ENCODE measurements at regions not wholly inside any gene's neighbourhood (a gene's known extent, or its start where the extent isn't known, plus 50 kb on each side); places are given as distances from the start of the nearest gene placed in this dataset.

GRCh38 chr6:37105148-37106050 lies 64.6 kb upstream of the PIM1 start:
- TF ChIP-seq POU6F1 (CRISPR knock-in tag; IDR thresholded peaks at IDR 0.05; ENCODE audit: borderline replicate concordance, low read depth) (no peak), CSRNP3 (CRISPR knock-in tag; IDR thresholded peaks at IDR 0.05) (no peak), OSR1 (CRISPR knock-in tag; IDR thresholded peaks at IDR 0.05) (no peak), ARNTL (CRISPR knock-in tag; IDR thresholded peaks at IDR 0.05; ENCODE audit: borderline replicate concordance, low read depth) (no peak), TOX (CRISPR knock-in tag; IDR thresholded peaks at IDR 0.05; ENCODE audit: borderline replicate concordance) (no peak), TSHZ2 (CRISPR knock-in tag; IDR thresholded peaks at IDR 0.05) (no peak), ISL1 (CRISPR knock-in tag; IDR thresholded peaks at IDR 0.05) (no peak), CSDC2 (CRISPR knock-in tag; IDR thresholded peaks at IDR 0.05) (no peak)
- ATAC-seq: no peak

- TF ChIP-seq ZC3H10 (CRISPR knock-in tag; IDR thresholded peaks at IDR 0.05) (no peak), TSHZ2 (CRISPR knock-in tag; IDR thresholded peaks at IDR 0.05) (no peak), CSDC2 (CRISPR knock-in tag; IDR thresholded peaks at IDR 0.05) (no peak), ZNF565 (CRISPR knock-in tag; conservative IDR thresholded peaks at IDR 0.05; ENCODE audit: low read depth) (no peak), PATZ1 (CRISPR knock-in tag; IDR thresholded peaks at IDR 0.05; ENCODE audit: borderline replicate concordance) (no peak), ZFP3 (CRISPR knock-in tag; IDR thresholded peaks at IDR 0.05) (no peak), ESRRG (CRISPR knock-in tag; IDR thresholded peaks at IDR 0.05) (no peak), CREB5 (CRISPR knock-in tag; IDR thresholded peaks at IDR 0.05; ENCODE audit: low read depth) (no peak), SNAI2 (CRISPR knock-in tag; IDR thresholded peaks at IDR 0.05) (no peak), GLIS3 (CRISPR knock-in tag; IDR thresholded peaks at IDR 0.05) (no peak), ZFP30 (CRISPR knock-in tag; IDR thresholded peaks at IDR 0.05) (no peak), BACH2 (CRISPR knock-in tag; IDR thresholded peaks at IDR 0.05; ENCODE audit: borderline replicate concordance) (no peak), TCF4 (CRISPR knock-in tag; IDR thresholded peaks at IDR 0.05; ENCODE audit: borderline replicate concordance) (no peak), PPARA (CRISPR knock-in tag; IDR thresholded peaks at IDR 0.05; ENCODE audit: borderline replicate concordance) (no peak), POU6F1 (CRISPR knock-in tag; IDR thresholded peaks at IDR 0.05; ENCODE audit: borderline replicate concordance, low read depth) (no peak)
- no peak for ATAC-seq
Observed at GRCh38 chr6:37106051-37106363, 63.9 kb upstream of the PIM1 start.

All from SK-N-SH treated with all-trans-retinoic acid at 6 μM for 48 hours (cell line).